NCI-H345 (cell line): ENCODE measurements at regions not wholly inside any gene's neighbourhood (a gene's known extent, or its start where the extent isn't known, plus 50 kb on each side); places are given as distances from the start of the nearest gene placed in this dataset.
"Not testable (repeated sequence)": the region's sequence is repeated elsewhere in the genome, so short reads cannot be mapped to it uniquely, and the experiment has no call there.

Experiments used
- DNase-seq: peaks from one replicate; lab custom pipeline; 2025; lab: John Stamatoyannopoulos, UW

DNA sequence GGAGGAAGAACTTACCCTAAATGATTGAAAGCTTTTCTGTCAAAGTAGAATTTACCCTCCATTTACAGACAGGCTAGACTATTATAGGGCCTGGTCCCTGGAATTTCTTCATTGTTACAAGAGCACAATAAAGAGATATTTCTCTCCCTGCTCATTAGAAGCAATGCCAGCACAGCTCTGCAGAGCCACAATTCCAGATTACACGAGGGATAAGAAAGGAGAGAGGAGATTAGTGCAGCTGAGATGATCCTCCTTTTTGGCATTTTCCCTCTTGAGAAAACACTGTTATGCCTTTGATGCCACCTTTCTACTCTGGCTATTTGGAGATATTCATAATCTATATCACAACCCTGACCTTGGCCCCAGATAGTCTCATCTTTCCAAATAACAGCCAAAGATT, 1119.5 kb upstream of the TMPRSS15 start:
- no peak for DNase-seq

DNA sequence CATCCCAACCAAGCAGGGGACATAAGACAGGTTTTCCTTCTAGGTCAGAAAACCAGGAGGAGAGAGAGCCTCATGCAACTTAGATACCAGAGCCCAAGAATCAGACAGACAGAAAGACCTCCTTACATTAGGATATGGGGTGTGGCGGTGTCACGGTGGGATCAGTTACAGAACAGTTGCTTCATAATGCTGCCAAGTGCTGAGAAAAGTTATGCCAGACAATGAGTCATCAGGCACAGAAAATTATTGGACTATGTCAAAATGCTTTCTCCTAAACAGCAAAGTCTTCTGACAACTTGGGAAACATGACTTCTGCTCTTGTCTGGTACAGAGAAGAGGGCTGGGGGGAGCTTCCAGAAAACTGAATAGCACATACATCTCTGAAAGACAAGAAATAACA, 1120.2 kb upstream of the TMPRSS15 start:
- no peak for DNase-seq

DNA sequence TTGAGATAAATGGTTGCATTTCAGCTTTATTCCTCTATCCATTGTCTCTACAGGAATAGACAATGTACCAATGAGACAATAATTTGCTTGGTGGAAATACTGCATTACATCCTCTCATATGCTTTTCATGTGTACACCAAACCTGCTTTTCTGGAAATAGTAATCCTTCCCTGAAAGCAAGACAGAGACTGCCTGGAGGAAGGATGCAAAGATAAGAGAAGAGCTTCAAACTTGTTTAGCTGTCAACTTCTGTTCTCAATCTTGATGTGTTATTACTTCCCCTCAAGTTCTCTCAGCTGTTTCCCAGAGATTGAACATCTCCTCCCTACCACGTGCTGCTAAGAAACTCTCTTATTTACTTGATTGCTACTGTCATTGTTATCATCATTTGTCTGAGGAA, 1125.4 kb upstream of the TMPRSS15 start:
- DNase-seq, result no peak

DNA sequence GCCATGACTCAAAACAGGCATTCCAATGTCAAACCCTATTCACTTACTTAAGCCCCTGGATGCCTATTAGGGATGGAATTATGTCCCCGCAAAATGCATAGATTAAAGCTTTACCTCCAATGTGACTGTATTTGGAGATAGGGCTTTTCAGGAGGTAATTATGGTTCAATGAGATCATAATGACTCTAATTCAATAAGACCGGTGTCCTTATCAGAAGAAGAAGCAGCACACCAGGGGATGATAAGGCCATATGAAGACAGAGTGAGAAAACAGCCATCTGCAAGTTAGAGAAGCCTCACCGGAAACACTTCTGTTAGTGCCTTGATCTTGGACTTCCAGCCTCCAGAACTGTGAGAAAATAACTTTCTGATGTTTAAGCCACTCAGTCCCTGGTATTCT, 1131.8 kb upstream of the TMPRSS15 start:
- no peak for DNase-seq

DNA sequence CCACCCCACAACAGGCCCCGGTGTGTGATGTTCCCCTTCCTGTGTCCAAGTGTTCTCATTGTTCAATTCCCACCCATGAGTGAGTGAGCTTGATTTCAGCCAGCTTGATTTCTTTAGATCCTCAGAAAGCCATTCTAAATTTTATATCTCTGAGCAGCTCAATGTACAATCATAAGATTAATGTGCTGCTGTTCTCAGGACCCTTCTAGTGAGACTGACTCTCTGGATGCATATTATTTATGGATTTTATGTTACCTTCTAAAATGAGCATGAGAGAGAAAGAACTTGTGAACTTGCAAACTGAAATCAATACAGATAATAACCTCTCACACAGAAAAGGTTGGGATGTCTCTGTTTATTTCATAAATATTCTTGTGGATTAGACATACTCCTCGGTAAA, 1133.5 kb upstream of the TMPRSS15 start:
- DNase-seq, result no peak

DNA sequence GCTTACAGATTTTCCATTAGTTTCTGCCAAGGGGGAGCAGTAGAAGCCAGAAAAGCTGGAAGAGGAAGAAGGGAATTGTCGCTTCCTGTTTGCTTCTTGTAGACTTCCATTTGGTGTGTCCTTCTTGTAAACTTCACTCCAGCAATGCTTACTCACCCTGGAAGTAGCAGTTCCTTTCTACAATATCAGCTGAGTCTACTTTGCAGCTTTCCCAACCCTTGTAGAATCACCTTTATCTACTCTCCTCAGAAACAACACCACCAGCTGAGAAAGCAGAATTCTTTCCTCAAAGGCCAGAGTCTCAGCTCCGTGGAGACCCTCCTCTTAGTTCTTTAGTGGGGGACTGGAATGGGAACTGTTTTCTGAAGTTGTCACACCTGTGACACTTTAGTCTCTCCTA, 1136.7 kb upstream of the TMPRSS15 start:
- DNase-seq, result no peak

DNA sequence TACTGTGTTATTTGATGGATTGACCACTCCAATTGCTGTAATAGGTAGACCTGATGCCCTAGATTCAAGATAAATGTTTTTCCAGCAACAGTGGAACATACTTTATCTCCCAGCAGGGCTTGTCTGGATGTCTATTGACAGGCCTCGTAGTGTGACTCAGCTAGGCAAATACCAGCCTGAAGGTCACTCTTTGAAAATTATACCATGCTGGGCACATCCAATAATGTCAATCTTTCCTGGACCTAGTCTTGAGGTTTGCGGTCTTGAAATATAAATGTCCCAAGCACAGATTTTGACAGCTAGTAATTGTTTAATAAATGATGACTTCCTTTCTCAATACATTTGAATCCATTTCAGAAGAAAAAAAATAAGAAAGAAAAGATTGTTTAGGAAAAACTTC, 1138.0 kb upstream of the TMPRSS15 start:
- DNase-seq, result peak; percentile 28

DNA sequence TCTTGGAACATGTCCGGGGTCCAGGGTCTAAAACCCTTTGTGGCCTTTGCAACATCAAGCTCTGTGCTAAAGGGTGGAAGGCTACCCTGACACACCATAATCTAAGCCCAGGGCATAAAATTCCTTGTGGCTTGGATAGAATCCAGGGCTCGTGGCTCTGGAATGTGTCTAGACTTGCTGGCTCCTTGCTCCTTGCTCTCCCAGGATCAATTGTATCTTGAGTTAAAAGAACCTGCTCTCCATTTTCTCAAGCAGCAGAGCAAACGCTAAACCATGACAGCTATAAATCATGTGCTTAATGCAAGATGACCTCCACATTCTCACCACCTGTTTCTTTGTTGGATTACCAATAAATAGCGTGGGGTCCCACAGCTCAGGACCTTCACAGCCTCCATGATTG, 1140.9 kb upstream of the TMPRSS15 start:
- not testable (repeated sequence) for DNase-seq

DNA sequence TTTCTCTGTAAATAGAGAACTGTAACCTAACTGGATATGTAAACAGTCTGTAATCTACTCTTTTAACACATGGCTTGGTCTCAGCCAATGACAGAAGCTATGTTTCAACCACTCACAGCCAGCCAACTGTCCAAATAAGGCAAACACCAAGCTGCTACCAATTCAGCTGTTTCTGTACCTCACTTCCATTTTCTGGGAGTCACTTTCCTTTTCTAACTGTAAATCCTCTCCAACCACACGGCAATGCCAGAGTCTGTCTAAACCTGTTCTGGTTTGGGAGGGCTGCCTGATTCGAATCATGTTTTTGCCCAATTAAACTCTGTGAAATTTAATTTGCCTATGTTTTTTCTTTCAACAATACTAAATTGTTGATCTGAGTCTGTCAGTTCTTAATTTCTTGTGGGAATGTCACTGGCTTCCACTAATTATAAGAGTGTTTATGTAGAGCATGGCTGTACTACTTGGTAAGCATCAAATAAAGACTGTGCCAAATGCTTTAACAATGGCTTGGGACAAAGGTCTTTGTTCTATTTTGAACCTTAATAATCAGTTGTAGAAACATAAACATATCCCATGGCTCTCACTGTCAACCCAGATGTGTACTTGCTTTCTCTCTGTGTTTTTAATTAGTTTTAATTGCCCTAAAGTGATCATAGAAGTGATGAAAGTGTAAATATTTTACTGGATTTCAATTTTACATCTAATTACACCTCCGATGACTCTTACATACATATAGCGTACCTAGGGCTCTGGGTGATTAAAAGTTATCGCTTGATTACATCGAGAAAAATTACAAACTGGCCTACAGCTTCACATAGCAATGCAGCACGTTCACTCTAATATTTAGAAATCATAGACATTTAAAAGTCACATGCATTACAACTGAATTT, 1144.6 kb upstream of the TMPRSS15 start:
- DNase-seq, result no peak

DNA sequence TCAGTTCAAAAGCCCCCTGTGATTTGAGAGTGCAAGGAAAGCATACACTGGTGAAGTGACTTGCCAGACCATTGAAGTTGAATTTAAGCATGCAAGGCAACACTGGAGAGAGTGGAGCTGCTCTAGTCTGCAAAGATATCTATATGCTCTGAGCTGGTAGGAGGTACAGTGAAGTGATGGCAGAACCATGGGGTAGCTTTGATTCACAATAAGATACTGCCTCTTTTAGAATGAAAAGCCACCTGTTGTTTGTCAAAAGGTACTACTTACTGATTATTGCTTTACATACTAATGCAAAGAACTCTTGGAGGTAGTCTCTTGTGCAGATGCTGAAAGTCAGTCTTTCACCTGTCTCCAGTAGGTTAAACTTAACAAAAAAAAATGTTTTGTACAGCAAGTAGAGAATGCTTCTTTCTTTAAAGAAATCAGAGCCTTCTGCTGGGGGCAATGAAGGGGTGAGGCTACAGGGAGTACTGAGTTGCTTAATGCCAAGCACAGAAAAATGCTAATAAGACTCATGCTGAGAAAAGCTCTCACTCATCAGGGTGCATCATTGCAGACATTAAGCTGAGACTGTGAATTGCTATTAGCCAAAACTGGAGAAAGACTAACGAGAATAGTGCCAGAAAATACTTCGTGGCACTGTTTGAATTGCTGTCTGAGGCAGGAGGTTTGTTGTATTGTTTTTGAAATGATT, 1150.5 kb upstream of the TMPRSS15 start:
- peak; percentile 96 for DNase-seq

DNA sequence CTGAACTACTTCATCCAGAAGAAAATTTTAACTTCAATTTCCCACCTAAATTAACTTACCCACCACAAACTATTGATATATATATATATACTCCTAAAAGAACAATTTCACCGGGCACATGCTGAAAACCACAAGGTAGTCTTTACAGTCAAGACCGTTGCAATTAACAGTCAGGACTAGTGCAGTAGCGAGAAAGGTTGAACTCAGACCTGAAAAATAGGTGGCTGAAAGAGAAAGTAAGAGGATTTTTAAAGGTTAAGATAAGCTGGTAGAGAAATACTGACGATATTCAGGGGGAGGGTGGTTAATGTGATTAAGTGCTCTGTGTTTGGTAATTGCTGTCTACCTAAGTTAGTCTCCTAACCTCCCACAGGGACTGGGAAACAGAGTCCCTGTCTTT, 1153.5 kb upstream of the TMPRSS15 start:
- no peak for DNase-seq

DNA sequence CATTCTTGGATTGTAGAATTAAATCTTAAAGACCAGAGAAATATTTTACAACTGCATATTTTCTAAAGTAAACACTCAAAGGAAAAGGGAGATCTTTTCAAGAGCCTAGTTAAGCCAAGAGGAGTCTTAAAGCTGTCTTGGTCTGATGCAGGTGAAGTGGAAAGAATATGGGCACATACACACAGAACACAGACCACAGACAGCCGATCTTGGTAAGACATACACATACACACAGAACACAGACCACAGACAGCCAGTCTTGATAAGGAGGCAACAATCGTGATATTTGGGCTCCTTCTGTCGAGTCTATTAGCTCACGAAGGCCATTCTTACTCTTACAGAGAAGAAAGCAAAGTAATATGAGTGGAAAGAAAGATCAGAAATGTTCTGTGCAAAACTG, 1153.9 kb upstream of the TMPRSS15 start:
- DNase-seq, result no peak

DNA sequence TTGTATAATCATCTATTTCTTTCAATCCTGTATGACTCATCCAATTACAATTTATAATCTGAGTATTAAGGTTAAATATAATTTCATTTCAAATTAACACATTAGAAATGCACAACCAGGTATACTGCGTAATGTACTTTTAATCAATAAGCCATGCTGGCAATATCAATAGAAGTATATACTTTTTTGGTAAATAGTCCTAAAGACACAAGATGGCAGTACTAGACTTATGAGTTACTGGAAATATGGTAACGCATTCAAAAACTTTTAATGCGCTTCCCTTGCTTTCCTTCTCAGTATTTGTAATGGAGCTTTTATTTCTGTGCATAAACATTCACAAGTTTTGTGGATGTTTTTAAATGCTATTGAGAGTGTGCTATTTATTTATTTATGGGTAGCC, 1162.0 kb upstream of the TMPRSS15 start:
- no peak for DNase-seq

DNA sequence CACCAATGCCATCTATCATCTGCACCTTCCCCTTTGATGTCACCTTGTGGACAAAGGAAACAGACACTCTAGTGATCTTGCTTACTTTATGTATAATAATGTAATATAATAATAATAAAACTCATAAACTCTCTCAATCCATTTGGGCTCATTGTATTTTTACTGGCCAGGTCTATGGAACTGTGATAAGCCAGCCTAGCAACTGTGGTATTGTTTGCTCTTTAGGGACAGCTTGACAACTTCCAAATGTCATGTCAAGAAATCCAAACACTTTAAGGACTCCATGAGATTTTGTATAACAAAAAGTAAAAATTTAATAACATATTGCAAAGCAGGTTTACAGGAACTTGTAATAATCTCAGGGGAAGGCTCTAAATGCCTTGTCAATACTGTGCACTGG, 1163.4 kb upstream of the TMPRSS15 start:
- no peak for DNase-seq

DNA sequence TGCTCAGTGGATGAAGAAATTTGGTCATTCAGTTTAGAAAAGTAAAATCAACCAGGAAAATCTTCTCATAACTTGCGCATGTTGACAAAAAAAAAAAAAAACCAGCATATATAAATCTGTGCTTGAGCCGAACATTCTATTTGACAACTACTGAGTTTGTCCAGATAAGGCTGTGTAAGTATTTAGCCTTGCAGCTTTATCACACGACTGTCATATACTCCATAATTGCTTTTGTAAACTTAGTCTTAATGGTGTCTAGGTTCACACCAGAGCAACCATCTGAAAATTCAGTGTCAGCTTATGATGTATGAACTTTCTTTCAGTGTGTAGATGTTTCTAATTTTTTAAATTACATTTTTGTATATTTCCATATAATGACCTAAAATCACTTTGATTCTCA, 1173.8 kb upstream of the TMPRSS15 start:
- no peak for DNase-seq

DNA sequence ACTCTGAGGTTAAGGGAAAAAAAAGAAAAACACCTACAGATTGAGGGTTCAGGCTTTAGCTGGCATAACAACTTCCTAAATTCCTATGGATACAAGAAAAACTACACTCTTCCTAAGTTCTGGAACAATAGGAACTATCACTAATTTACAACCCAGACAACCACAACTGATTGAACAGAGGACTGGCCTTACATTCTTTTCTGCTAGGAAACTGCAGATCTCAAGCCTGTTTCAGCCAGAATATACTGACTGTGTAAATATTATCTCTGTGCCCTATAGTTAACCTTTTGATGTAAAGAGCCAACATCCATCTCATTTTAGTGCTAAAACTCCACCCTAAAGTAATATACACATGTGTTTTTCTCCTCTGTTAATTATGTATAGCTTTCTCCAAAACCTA, 1186.5 kb upstream of the TMPRSS15 start:
- no peak for DNase-seq

DNA sequence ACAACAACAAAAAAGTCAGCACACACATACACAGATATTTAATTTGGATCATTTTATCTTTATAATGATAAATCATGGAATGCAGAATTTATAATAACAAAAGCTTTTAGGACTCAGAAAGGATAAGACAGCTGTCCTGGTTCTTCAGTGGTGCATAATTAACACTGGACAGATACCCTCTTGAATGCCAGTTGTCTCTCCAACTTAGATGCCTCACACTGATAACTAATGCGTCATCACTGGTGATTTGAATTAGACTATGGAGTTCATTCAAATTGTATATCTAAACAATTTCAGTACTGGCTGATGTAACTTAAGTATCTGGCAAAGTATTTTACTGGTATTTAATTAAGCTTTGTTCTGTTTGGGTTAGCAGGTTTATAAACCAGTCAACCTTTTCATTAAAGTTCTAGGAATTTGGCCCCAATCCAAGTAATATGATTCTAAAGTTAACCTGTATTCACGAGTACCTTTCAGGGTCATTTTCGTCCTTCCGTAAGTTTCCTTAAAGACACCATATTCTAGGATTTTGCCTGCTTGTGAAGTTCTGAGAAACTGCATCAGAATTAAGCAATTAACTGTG, 1199.5 kb upstream of the TMPRSS15 start:
- DNase-seq, result no peak

DNA sequence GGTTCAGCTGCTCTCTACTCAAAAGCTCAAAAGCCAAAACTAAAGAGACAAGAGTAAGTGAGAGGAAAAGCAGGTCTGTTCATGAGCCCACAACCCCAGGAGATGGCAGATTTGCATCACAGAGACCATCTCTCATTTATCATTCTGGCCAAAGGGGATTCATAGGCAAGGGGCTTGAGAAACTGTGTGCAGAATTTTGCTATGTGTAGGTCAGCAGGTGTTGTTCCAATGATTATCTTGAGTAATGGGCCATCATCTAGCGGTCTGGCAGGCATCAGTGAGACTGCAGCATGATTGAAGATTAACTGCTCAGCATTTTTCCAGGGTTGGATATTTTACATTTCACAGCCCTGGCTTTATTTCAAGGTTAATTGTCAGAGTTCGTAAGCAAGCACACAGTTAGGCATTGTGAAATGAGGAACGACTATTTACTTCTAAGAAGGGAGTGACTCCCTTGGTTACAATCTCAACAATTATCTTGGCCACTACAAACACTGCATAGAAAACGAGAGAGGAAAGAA, 1204.6 kb upstream of the TMPRSS15 start:
- no peak for DNase-seq

DNA sequence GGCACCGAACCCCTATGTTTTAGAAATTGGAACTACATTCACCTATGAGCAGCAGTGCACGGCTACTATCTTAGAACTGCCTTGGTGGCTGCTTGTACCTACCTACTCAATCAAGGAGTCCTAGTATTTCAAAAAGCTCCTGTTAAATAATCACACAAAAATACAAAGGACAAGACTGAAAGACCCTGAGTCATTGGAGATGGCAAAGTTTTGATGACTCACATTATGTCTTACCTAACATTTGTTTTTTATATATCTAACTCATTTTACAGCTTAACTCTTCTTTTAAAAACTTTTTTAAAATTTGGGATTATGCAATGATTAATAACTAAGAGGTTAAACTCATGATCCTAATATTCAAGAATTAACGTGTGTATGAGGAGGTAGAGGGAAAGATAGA, 1206.0 kb upstream of the TMPRSS15 start:
- DNase-seq, result no peak

DNA sequence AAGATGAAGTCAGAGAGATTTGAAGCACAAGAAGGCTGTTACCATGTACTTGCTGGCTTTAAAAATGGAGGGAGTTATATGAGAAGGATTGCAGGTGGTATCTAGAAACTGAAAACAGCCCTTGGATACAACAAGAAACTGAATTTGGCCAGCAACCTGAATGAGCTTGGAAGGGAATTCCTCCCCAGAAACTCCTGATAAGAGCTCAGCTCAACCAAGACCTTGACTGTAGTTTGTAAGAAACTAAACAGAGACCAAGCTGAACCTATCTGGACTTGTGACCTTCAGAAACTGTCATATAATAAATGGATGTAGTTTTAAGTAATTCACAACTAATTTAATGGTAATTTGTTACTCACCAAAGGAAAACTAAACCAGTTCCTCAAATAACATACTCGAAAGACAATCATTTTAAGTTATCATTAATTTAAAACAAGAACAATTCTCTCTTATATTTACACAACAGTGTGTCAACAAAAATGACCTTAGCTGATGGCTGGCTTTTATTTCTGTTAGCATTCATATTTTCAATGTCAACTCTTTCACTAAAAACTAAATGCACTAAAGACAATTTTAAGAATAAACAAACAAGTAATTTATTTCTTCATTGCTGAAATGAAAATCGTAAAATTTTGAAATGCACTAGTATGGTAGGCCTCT, 1218.4 kb upstream of the TMPRSS15 start:
- no peak for DNase-seq

DNA sequence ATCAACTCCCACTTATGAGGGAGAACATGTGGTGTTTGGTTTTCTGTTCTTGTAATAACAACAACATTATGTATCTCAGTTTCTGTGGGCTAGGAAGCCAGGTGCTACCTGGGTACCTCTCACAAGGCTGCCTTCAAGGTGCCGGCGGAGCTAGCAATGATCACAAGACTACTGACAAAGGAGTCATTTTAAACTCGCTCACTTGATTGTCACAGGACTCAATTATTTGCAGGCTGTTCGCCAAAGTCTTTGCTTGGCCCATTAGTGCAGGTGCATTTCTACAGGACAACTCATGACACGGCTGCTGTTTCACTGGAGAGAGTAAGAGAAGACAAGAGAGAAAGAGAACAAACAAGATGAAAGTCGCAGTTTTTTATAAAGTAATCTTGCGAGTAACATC, 1237.4 kb upstream of the TMPRSS15 start:
- no peak for DNase-seq

DNA sequence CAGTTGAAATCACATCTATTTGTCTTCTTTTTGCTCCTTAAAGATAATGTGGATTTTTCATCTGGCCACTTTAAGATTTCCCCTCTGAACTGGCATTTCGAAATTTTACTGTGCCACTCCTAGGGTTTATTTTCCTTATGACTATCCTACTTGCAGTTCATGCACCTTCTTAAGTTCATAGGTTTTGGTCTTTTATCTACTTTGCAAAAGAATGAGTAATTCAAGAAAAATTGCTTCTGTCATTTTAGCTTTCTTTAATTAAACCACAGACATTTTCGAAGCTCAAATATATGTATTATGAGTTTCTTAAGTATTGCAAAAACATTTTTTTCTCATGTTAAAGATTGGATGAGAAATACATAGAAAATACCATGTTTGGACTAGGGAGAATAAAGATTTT, 1244.8 kb upstream of the TMPRSS15 start:
- DNase-seq, result no peak
